ENCODE measurements at regions not wholly inside any gene's neighbourhood (a gene's known extent, or its start where the extent isn't known, plus 50 kb on each side); places are given as distances from the start of the nearest gene placed in this dataset.

DNA sequence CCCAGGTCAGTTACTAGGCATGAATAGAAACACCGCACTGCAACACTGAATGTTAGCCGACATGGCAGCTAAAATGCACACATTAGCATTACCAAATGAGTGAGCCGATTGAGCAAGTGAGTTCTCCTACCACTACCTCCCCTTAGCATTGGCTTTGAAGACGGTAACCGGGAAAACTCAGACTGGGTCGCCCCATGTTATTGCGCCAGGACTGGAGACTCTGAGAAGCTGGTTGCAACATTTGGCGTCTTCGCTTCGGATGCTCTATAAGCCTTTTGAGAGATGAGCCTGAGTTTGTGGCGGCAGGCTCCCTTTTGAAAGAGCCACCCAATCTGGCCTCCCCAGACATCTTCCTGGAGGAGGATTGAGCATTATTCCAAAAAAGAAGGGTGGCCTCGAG lies 68.5 kb upstream of the POMP start:
- TF ChIP-seq POLR2A (IDR thresholded peaks at IDR 0.05), result no peak
- TF ChIP-seq, protein P1, sequence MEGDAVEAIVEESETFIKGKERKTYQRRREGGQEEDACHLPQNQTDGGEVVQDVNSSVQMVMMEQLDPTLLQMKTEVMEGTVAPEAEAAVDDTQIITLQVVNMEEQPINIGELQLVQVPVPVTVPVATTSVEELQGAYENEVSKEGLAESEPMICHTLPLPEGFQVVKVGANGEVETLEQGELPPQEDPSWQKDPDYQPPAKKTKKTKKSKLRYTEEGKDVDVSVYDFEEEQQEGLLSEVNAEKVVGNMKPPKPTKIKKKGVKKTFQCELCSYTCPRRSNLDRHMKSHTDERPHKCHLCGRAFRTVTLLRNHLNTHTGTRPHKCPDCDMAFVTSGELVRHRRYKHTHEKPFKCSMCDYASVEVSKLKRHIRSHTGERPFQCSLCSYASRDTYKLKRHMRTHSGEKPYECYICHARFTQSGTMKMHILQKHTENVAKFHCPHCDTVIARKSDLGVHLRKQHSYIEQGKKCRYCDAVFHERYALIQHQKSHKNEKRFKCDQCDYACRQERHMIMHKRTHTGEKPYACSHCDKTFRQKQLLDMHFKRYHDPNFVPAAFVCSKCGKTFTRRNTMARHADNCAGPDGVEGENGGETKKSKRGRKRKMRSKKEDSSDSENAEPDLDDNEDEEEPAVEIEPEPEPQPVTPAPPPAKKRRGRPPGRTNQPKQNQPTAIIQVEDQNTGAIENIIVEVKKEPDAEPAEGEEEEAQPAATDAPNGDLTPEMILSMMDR (IDR thresholded peaks at IDR 0.05), result no peak
